Endothelial cell (in vitro differentiated cells): ENCODE measurements at regions not wholly inside any gene's neighbourhood (a gene's known extent, or its start where the extent isn't known, plus 50 kb on each side); places are given as distances from the start of the nearest gene placed in this dataset.

Experiments
- DNase-seq: peaks from one replicate; pipeline ENCODE4 v3.0.0; 2021; ENCODE audit warnings: low spot score
- H3K27ac Mint-ChIP-seq: one replicate; pipeline ENCODE4 v1.8.0; 2021; ENCODE audit warnings: mixed read lengths, inconsistent platforms; ENCODE audit not compliant: unreplicated experiment
- H3K27me3 Mint-ChIP-seq: one replicate; pipeline ENCODE4 v1.8.0; 2021; ENCODE audit warnings: mild to moderate bottlenecking, moderate library complexity, mixed read lengths, inconsistent platforms; ENCODE audit not compliant: unreplicated experiment
- H3K36me3 Mint-ChIP-seq: one replicate; pipeline ENCODE4 v1.8.0; 2021; ENCODE audit warnings: mild to moderate bottlenecking, low read depth, mixed read lengths, inconsistent platforms; ENCODE audit not compliant: unreplicated experiment
- H3K4me1 Mint-ChIP-seq: one replicate; pipeline ENCODE4 v1.8.0; 2021; ENCODE audit warnings: mild to moderate bottlenecking, mixed read lengths, inconsistent platforms; ENCODE audit not compliant: unreplicated experiment
- H3K4me3 Mint-ChIP-seq: one replicate; pipeline ENCODE4 v1.8.0; 2021; ENCODE audit warnings: mild to moderate bottlenecking, mixed read lengths, inconsistent platforms; ENCODE audit not compliant: unreplicated experiment
- H3K9me3 Mint-ChIP-seq: one replicate; pipeline ENCODE4 v1.8.0; 2021; ENCODE audit warnings: mixed read lengths, inconsistent platforms; ENCODE audit not compliant: unreplicated experiment
- TF ChIP-seq, protein P1 (sequence below): fragments of 200-600 bp; sonication (generic); IDR thresholded peaks from one replicate; pipeline ENCODE4 v1.5.0; 2021; ENCODE audit warnings: antibody characterized with exemption; ENCODE audit not compliant: unreplicated experiment

DNA sequence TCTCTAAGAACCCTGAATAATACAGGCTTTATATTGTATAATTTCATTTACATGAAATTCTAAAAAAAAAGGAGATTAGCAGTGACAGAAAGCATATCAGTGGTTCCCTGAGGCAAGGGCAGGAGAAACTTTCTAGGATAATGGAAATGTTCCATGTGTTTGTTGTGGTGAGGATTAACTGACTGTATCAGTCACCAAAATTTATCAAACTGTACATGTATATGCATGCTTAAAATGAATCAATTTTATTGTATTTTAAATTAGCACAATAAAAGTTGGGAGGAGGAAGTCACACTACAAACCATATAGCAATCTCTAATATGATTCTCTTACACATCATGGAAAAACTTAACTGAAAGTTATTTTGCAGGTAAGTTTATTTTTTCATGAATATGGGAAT, 396.8 kb downstream of the EFNB2 start:
- Mint-ChIP-seq H3K9me3 (no peaks in the 10 kb centered on the region), H3K4me1 (no peaks in the 10 kb centered on the region), H3K27ac (no peak overlapping the region), H3K27me3 (no peaks in the 10 kb centered on the region), H3K4me3 (no peak overlapping the region), H3K36me3 (no peaks in the 10 kb centered on the region)
- DNase-seq = no peak
- TF ChIP-seq, protein P1, sequence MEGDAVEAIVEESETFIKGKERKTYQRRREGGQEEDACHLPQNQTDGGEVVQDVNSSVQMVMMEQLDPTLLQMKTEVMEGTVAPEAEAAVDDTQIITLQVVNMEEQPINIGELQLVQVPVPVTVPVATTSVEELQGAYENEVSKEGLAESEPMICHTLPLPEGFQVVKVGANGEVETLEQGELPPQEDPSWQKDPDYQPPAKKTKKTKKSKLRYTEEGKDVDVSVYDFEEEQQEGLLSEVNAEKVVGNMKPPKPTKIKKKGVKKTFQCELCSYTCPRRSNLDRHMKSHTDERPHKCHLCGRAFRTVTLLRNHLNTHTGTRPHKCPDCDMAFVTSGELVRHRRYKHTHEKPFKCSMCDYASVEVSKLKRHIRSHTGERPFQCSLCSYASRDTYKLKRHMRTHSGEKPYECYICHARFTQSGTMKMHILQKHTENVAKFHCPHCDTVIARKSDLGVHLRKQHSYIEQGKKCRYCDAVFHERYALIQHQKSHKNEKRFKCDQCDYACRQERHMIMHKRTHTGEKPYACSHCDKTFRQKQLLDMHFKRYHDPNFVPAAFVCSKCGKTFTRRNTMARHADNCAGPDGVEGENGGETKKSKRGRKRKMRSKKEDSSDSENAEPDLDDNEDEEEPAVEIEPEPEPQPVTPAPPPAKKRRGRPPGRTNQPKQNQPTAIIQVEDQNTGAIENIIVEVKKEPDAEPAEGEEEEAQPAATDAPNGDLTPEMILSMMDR = no peak

DNA sequence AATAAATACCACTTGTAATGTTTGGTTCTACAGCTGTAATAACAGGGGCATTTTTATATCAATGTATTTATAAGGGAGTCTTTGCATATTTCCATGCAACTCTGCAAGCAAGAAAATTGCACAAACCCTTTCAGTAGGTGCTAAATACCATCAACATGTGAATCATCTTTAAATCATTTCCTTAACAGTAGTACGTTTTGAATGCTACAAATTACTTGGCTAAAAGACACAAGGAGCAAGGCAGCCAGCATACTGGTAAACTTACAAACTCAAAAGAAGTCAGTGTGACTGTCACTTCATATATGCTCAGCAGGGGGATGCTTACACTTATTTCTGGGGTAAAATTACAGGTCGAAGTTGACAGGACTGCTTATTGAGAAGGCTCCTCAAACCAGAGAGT, 402.4 kb downstream of the EFNB2 start:
- no peaks in the 10 kb centered on the region for H3K9me3 Mint-ChIP-seq
- H3K4me1 Mint-ChIP-seq = peaks cover under 1% of the 10 kb centered on the region
- TF ChIP-seq, protein P1 = no peak
- peaks cover 5% of the 10 kb centered on the region for H3K36me3 Mint-ChIP-seq
- no peak overlapping the region for H3K27ac Mint-ChIP-seq
- DNase-seq = no peak
- H3K4me3 Mint-ChIP-seq = no peak overlapping the region
- H3K27me3 Mint-ChIP-seq = peaks cover 1% of the 10 kb centered on the region

- Mint-ChIP-seq H3K9me3 (no peaks in the 10 kb centered on the region), H3K27me3 (peaks cover 1% of the 10 kb centered on the region), H3K27ac (no peak overlapping the region), H3K4me3 (no peak overlapping the region), H3K36me3 (peaks cover 5% of the 10 kb centered on the region), H3K4me1 (peaks cover 6% of the 10 kb centered on the region)
- TF ChIP-seq, protein P1 = no peak
- no peak for DNase-seq
Observed at GRCh38 chr13:106132216-106132615, 403.2 kb downstream of the EFNB2 start.

- H3K9me3 Mint-ChIP-seq = no peaks in the 10 kb centered on the region
- H3K27me3 Mint-ChIP-seq = peaks cover 1% of the 10 kb centered on the region
- TF ChIP-seq, protein P1 = no peak
- H3K36me3 Mint-ChIP-seq = peaks cover 5% of the 10 kb centered on the region
- no peak for DNase-seq
- peaks cover 6% of the 10 kb centered on the region for H3K4me1 Mint-ChIP-seq
- H3K27ac Mint-ChIP-seq = no peak overlapping the region
- no peak overlapping the region for H3K4me3 Mint-ChIP-seq
Observed at GRCh38 chr13:106129993-106130392, 405.5 kb downstream of the EFNB2 start.

GRCh38 chr13:106129273-106129672, 406.2 kb downstream of the EFNB2 start:
- Mint-ChIP-seq H3K36me3 (peaks cover 5% of the 10 kb centered on the region), H3K27ac (no peak overlapping the region), H3K4me1 (peaks cover 6% of the 10 kb centered on the region), H3K4me3 (no peak overlapping the region), H3K9me3 (no peaks in the 10 kb centered on the region), H3K27me3 (peaks cover 1% of the 10 kb centered on the region)
- no peak for DNase-seq
- TF ChIP-seq, protein P1 = no peak
